ENCODE measurements at regions not wholly inside any gene's neighbourhood (a gene's known extent, or its start where the extent isn't known, plus 50 kb on each side); places are given as distances from the start of the nearest gene placed in this dataset.

GRCh38 chr2:163490281-163490680, 245.5 kb downstream of the FIGN start:
- no peak overlapping the region for H3K4me3 Mint-ChIP-seq
- H3K36me3 Mint-ChIP-seq: no peaks in the 10 kb centered on the region
- DNase-seq (ENCODE audit: low spot score) (no peak), ATAC-seq (no peak)
- no peaks in the 10 kb centered on the region for H3K27me3 Mint-ChIP-seq (ENCODE audit: low read depth)
- ChIA-PET CTCF (no interaction called here), POLR2A (no interaction called here)
- TF ChIP-seq GRHL2 (CRISPR knock-in tag; IDR thresholded peaks at IDR 0.05; ENCODE audit: insufficient replicate concordance, severe bottlenecking): no peak
- TF ChIP-seq GABPB1 (CRISPR knock-in tag; IDR thresholded peaks at IDR 0.05): no peak
- no peak for TF ChIP-seq ATF3 (CRISPR knock-in tag; conservative IDR thresholded peaks at IDR 0.05)
- TF ChIP-seq CTCF (IDR thresholded peaks at IDR 0.05): no peak
- no peak for TF ChIP-seq HMGXB4 (CRISPR knock-in tag; IDR thresholded peaks at IDR 0.05)
- peaks cover 20% of the 10 kb centered on the region for H3K4me1 Mint-ChIP-seq
- H3K27ac Mint-ChIP-seq: no peak overlapping the region
- H3K9me3 Mint-ChIP-seq: no peaks in the 10 kb centered on the region

- H3K4me1 Mint-ChIP-seq: no peaks in the 10 kb centered on the region
- H3K27ac Mint-ChIP-seq: no peak overlapping the region
- ATAC-seq (no peak), DNase-seq (ENCODE audit: low spot score) (no peak)
- ChIA-PET POLR2A (no interaction called here), CTCF (no interaction called here)
- H3K4me3 Mint-ChIP-seq: no peak overlapping the region
- H3K9me3 Mint-ChIP-seq: peaks cover 12% of the 10 kb centered on the region
- no peaks in the 10 kb centered on the region for H3K36me3 Mint-ChIP-seq
- no peak for TF ChIP-seq ZNF512 (CRISPR knock-in tag; IDR thresholded peaks at IDR 0.05; ENCODE audit: borderline replicate concordance)
- TF ChIP-seq ETV6 (CRISPR knock-in tag; IDR thresholded peaks at IDR 0.05): no peak
- TF ChIP-seq HMGA2 (CRISPR knock-in tag; IDR thresholded peaks at IDR 0.05): peak; percentile 96
- H3K27me3 Mint-ChIP-seq (ENCODE audit: low read depth): peaks cover 10% of the 10 kb centered on the region; the same call in 1 of the 2 replicates
Observed at GRCh38 chr2:163481515-163481914, 254.3 kb downstream of the FIGN start.

GRCh38 chr2:163479599-163479998, 256.2 kb downstream of the FIGN start:
- CTCF ChIA-PET: no interaction called here
- POLR2A ChIA-PET: no interaction called here
- Mint-ChIP-seq H3K27ac (no peak overlapping the region), H3K36me3 (no peaks in the 10 kb centered on the region), H3K4me1 (no peaks in the 10 kb centered on the region), H3K27me3 (ENCODE audit: low read depth) (peaks cover 10% of the 10 kb centered on the region; the same call in 1 of the 2 replicates), H3K4me3 (no peak overlapping the region), H3K9me3 (peaks cover 12% of the 10 kb centered on the region)
- DNase-seq (ENCODE audit: low spot score): no peak
- no peak for ATAC-seq
- TF ChIP-seq ZNF281 (CRISPR knock-in tag; IDR thresholded peaks at IDR 0.05): no peak
- TF ChIP-seq ATF3 (CRISPR knock-in tag; conservative IDR thresholded peaks at IDR 0.05): no peak
- TF ChIP-seq PRRX2 (CRISPR knock-in tag; IDR thresholded peaks at IDR 0.05): no peak
- TF ChIP-seq ZNF512 (CRISPR knock-in tag; IDR thresholded peaks at IDR 0.05; ENCODE audit: borderline replicate concordance): no peak
- TF ChIP-seq HMGXB4 (CRISPR knock-in tag; IDR thresholded peaks at IDR 0.05): no peak
- no peak for TF ChIP-seq NFE2L1 (CRISPR knock-in tag; IDR thresholded peaks at IDR 0.05)
- TF ChIP-seq MAX (CRISPR knock-in tag; IDR thresholded peaks at IDR 0.05): no peak
- TF ChIP-seq KAT7 (CRISPR knock-in tag; IDR thresholded peaks at IDR 0.05; ENCODE audit: borderline replicate concordance): no peak
- TF ChIP-seq CREM (CRISPR knock-in tag; IDR thresholded peaks at IDR 0.05): no peak
- no peak for TF ChIP-seq CDX4 (CRISPR knock-in tag; IDR thresholded peaks at IDR 0.05; ENCODE audit: borderline replicate concordance)
- TF ChIP-seq SMAD3 (CRISPR knock-in tag; IDR thresholded peaks at IDR 0.05; ENCODE audit: borderline replicate concordance): no peak
- TF ChIP-seq MXD4 (CRISPR knock-in tag; IDR thresholded peaks at IDR 0.05; ENCODE audit: borderline replicate concordance): no peak

Data from WTC11 (cell line).